ENCODE measurements at regions not wholly inside any gene's neighbourhood (a gene's known extent, or its start where the extent isn't known, plus 50 kb on each side); places are given as distances from the start of the nearest gene placed in this dataset.

DNA sequence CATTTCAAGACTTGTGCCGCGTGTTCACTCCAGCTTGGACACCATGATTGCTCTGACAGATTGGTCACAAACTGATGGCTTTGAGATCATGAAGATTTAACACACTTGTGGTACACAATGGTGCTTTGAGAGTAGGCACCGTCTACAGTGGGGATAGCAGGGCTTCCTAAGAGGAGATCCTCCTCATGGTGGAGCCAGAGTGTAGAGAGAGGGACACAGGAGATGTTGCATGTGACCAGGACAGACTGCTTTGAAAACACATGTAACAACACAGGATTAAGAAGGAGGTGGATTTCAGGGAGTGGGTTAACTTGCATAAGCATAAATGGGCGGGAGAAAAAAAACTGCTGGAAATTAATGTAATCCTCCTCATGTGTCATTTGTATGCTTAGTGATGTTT, 95.7 kb upstream of the LINC00305 start:
- Histone ChIP-seq H3K4me1 (ENCODE audit: insufficient read depth, low read length) (no peaks in the 10 kb centered on the region), H3K9me3 (ENCODE audit: low read length) (no peaks in the 10 kb centered on the region), H3K27ac (ENCODE audit: low read depth, low read length) (no peak overlapping the region), H3K4me3 (ENCODE audit: low read depth in 1 of 2, low read length in 2 of 2) (no peak overlapping the region), H3K27me3 (ENCODE audit: control insufficient read depth in 1 of 2, insufficient read depth in 2 of 2, low read length in 2 of 2) (no peaks in the 10 kb centered on the region), H3K36me3 (ENCODE audit: insufficient read depth, low read length) (no peaks in the 10 kb centered on the region), H3K9ac (ENCODE audit: low read length) (no peak overlapping the region)

DNA sequence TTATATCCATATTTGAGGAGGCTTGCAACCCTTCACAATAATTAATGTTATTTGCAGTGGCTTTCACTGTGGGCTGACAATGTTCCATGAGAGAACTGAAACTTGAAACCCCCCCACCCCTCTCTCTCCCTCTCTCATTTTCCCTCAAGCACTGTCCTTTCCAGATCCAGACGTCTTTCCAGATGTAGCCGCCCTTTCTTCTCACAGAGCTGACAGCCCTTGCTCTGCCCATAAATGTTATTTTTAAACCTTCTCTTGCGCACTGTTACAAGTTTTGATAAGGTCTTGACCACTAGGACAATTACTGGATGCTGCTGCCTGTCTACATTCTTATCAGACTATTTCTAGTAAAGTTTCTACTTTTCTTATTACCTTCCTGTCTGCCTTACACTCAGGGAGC, 91.4 kb upstream of the LINC00305 start:
- no peaks in the 10 kb centered on the region for H3K36me3 ChIP-seq (ENCODE audit: insufficient read depth, low read length)
- H3K9me3 ChIP-seq (ENCODE audit: low read length), result no peaks in the 10 kb centered on the region
- no peak overlapping the region for H3K9ac ChIP-seq (ENCODE audit: low read length)
- no peak overlapping the region for H3K27ac ChIP-seq (ENCODE audit: low read depth, low read length)
- no peaks in the 10 kb centered on the region for H3K4me1 ChIP-seq (ENCODE audit: insufficient read depth, low read length)
- H3K4me3 ChIP-seq (ENCODE audit: low read depth in 1 of 2, low read length in 2 of 2), result no peak overlapping the region
- H3K27me3 ChIP-seq (ENCODE audit: control insufficient read depth in 1 of 2, insufficient read depth in 2 of 2, low read length in 2 of 2), result no peaks in the 10 kb centered on the region

DNA sequence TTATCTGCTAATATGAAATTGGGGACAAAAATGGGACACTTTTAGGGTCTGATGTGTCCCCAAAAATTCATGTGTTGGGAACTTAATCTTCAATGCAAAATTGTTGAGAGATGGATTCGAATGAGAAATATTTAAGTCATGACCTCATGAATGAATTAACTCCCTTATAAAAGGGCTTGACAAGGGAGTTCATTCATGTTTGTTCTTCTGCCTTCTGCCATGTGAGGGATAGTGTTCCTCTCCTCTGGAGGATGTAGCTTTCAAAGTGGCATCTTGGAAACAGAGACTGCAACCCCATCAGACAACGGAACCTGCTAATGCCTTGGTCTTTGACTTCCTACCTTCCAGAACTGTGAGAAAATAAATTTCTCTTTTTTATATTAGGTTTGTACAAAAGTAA, 89.2 kb upstream of the LINC00305 start:
- H3K36me3 ChIP-seq (ENCODE audit: insufficient read depth, low read length), result no peaks in the 10 kb centered on the region
- H3K27me3 ChIP-seq (ENCODE audit: control insufficient read depth in 1 of 2, insufficient read depth in 2 of 2, low read length in 2 of 2), result no peaks in the 10 kb centered on the region
- no peaks in the 10 kb centered on the region for H3K9me3 ChIP-seq (ENCODE audit: low read length)
- H3K9ac ChIP-seq (ENCODE audit: low read length), result no peak overlapping the region
- H3K4me1 ChIP-seq (ENCODE audit: insufficient read depth, low read length), result no peaks in the 10 kb centered on the region
- H3K4me3 ChIP-seq (ENCODE audit: low read depth in 1 of 2, low read length in 2 of 2), result no peak overlapping the region
- no peak overlapping the region for H3K27ac ChIP-seq (ENCODE audit: low read depth, low read length)

DNA sequence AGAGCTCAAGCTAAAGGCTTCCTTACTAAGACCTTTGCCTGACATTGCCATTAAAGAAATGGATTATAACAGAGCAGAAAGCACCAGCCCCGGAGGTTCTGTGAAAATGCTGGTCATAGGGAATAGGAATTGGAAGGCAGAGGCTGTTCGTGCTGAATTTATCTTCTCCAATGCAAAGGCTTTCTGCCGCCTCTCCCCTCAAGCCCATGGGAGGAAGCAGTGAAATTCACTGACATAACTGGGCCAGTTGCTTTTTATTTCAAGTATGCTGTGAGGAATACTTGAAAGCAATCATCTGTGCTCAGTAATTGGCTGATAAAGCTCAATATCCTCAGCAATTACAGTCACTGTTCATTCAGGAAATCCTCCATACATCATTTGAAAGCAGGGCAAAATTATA, 85.4 kb upstream of the LINC00305 start:
- Histone ChIP-seq H3K4me3 (ENCODE audit: low read depth in 1 of 2, low read length in 2 of 2) (no peak overlapping the region), H3K9ac (ENCODE audit: low read length) (no peak overlapping the region), H3K9me3 (ENCODE audit: low read length) (no peaks in the 10 kb centered on the region), H3K4me1 (ENCODE audit: insufficient read depth, low read length) (no peaks in the 10 kb centered on the region), H3K27ac (ENCODE audit: low read depth, low read length) (no peak overlapping the region), H3K27me3 (ENCODE audit: control insufficient read depth in 1 of 2, insufficient read depth in 2 of 2, low read length in 2 of 2) (no peaks in the 10 kb centered on the region), H3K36me3 (ENCODE audit: insufficient read depth, low read length) (no peaks in the 10 kb centered on the region)

DNA sequence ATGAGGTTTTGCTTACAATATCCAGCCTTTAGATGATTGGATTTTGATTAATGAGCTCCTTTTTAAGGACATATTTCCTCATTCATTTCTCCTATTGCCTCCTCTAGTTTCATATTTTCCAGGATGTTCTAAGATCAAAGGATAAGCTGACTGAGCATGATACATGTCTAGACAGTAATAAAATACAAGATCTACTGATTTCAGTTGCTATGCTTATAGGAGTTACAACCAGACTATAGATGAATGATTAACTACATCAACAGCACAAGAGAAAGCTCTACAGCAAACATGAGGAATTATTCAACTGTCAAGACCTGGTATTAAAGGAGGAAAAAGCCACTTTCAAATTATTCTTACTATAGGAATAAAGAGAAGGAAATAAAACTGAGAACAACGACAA, 85.0 kb upstream of the LINC00305 start:
- Histone ChIP-seq H3K27ac (ENCODE audit: low read depth, low read length) (no peak overlapping the region), H3K9me3 (ENCODE audit: low read length) (no peaks in the 10 kb centered on the region), H3K36me3 (ENCODE audit: insufficient read depth, low read length) (no peaks in the 10 kb centered on the region), H3K4me1 (ENCODE audit: insufficient read depth, low read length) (no peaks in the 10 kb centered on the region), H3K4me3 (ENCODE audit: low read depth in 1 of 2, low read length in 2 of 2) (no peak overlapping the region), H3K9ac (ENCODE audit: low read length) (no peak overlapping the region), H3K27me3 (ENCODE audit: control insufficient read depth in 1 of 2, insufficient read depth in 2 of 2, low read length in 2 of 2) (no peaks in the 10 kb centered on the region)

DNA sequence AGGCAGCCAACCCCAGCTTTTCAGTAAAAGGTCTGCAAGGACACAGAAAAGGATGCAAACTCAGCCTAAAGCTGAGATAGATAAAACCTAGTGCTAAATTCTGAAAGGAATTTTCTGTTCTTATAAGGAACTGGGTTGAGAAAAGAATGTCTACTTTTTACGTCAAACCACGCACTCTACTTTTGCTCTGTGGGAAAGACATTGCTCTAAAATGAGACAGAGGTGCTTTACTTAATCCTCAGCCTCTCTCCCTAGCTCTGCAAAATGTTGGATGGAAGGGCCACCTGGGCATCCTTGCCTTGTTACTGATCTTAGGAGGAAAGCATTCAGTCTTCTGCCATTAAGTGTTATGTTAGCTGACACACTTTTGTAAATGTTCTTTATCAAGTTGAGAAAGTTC, 72.1 kb upstream of the LINC00305 start:
- H3K36me3 ChIP-seq (ENCODE audit: insufficient read depth, low read length), result no peaks in the 10 kb centered on the region
- no peak overlapping the region for H3K27ac ChIP-seq (ENCODE audit: low read depth, low read length)
- H3K4me1 ChIP-seq (ENCODE audit: insufficient read depth, low read length), result no peaks in the 10 kb centered on the region
- H3K9me3 ChIP-seq (ENCODE audit: low read length), result no peaks in the 10 kb centered on the region
- no peak overlapping the region for H3K9ac ChIP-seq (ENCODE audit: low read length)
- H3K27me3 ChIP-seq (ENCODE audit: control insufficient read depth in 1 of 2, insufficient read depth in 2 of 2, low read length in 2 of 2), result no peaks in the 10 kb centered on the region
- no peak overlapping the region for H3K4me3 ChIP-seq (ENCODE audit: low read depth in 1 of 2, low read length in 2 of 2)

DNA sequence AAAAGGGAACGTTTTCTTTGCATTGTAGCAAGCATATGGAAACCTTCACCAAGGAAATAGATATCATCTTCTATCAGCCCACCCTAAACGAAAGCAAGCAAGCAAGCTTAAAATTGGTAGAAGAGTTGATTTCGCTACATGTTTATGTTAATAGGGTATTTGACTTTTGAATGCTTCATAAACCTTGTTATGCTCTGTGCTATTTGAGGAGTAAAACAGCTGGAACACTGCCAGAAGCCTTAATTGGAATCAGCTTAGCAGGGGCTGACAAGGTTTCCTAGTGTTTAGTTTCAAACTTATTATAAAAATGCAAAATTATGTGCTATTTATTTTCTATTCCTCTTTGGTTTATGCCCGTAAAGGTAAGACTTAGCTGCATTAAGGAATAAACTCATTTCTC, 70.6 kb upstream of the LINC00305 start:
- Histone ChIP-seq H3K9ac (ENCODE audit: low read length) (no peak overlapping the region), H3K9me3 (ENCODE audit: low read length) (no peaks in the 10 kb centered on the region), H3K27me3 (ENCODE audit: control insufficient read depth in 1 of 2, insufficient read depth in 2 of 2, low read length in 2 of 2) (no peaks in the 10 kb centered on the region), H3K4me3 (ENCODE audit: low read depth in 1 of 2, low read length in 2 of 2) (no peak overlapping the region), H3K27ac (ENCODE audit: low read depth, low read length) (no peak overlapping the region), H3K4me1 (ENCODE audit: insufficient read depth, low read length) (no peaks in the 10 kb centered on the region), H3K36me3 (ENCODE audit: insufficient read depth, low read length) (no peaks in the 10 kb centered on the region)

DNA sequence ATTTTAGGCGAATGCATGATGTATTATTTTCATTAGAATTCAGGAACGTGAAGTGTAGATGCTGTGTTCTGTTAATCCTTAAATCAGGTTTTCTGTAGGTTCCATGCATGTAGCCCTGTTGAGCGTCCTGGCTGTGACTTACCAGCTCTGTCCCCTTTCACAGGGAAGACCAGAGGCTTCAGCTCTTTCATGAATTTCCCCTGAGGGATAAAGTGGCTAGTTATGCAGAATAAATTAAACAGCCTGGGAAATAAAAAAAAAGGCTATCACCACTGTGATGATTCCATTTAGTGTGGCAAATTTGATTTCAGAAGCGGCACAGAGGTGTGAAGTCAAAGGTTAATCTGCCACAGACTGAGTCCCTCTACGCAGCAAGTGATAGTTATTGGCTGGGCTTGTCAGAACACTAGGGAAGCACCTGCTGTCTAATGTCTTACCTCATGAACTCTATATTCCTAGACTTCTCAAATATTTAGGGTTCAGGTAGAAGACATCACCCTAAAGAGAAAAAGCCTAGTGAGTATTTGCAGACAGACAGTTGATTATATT, 61.6 kb upstream of the LINC00305 start:
- no peak overlapping the region for H3K9ac ChIP-seq (ENCODE audit: low read length)
- no peaks in the 10 kb centered on the region for H3K36me3 ChIP-seq (ENCODE audit: insufficient read depth, low read length)
- no peak overlapping the region for H3K4me3 ChIP-seq (ENCODE audit: low read depth in 1 of 2, low read length in 2 of 2)
- no peaks in the 10 kb centered on the region for H3K9me3 ChIP-seq (ENCODE audit: low read length)
- no peaks in the 10 kb centered on the region for H3K4me1 ChIP-seq (ENCODE audit: insufficient read depth, low read length)
- no peaks in the 10 kb centered on the region for H3K27me3 ChIP-seq (ENCODE audit: control insufficient read depth in 1 of 2, insufficient read depth in 2 of 2, low read length in 2 of 2)
- no peak overlapping the region for H3K27ac ChIP-seq (ENCODE audit: low read depth, low read length)

DNA sequence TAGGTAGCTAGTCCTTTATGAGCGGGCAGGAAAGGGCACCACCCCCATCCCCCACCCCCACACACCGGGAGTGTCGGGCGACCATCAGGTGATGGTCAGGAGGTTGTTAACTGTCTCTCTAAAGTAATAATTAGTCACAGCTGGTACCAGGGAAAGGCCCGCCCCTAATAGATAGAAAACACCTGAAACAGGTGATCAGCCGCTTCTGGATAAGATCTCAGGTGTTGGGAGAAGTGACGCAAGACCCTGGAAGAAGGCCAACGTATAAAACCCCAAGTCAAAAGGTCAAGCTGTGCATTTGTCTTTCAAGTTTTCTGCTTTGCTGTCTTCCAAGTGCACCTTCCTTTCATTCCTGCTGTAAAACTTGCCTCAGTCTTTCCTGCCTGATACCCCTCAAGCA, 59.6 kb upstream of the LINC00305 start:
- Histone ChIP-seq H3K9ac (ENCODE audit: low read length) (no peak overlapping the region), H3K36me3 (ENCODE audit: insufficient read depth, low read length) (no peaks in the 10 kb centered on the region), H3K27ac (ENCODE audit: low read depth, low read length) (no peak overlapping the region), H3K9me3 (ENCODE audit: low read length) (no peaks in the 10 kb centered on the region), H3K4me3 (ENCODE audit: low read depth in 1 of 2, low read length in 2 of 2) (no peak overlapping the region), H3K4me1 (ENCODE audit: insufficient read depth, low read length) (no peaks in the 10 kb centered on the region), H3K27me3 (ENCODE audit: control insufficient read depth in 1 of 2, insufficient read depth in 2 of 2, low read length in 2 of 2) (no peaks in the 10 kb centered on the region)

DNA sequence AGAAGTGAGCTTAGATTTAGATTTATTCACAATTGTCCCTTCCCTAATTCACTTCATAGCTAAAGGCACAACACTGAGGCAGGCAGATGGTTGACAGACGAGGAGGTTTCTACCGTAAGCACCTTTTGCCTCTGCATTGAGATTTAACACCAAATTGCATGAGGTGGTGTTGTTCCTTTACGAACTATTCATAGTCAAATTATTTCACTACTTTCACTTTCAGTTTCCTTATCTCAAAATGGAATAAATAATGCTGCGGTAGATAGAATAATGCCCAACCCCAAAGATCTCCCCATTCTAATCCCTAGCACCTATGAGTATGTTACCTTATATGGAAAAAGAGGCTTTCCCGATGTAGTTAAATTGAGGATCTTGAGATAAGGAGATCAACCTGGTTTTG, 58.9 kb upstream of the LINC00305 start:
- Histone ChIP-seq H3K27me3 (ENCODE audit: control insufficient read depth in 1 of 2, insufficient read depth in 2 of 2, low read length in 2 of 2) (no peaks in the 10 kb centered on the region), H3K27ac (ENCODE audit: low read depth, low read length) (no peak overlapping the region), H3K4me3 (ENCODE audit: low read depth in 1 of 2, low read length in 2 of 2) (no peak overlapping the region), H3K9ac (ENCODE audit: low read length) (no peak overlapping the region), H3K4me1 (ENCODE audit: insufficient read depth, low read length) (no peaks in the 10 kb centered on the region), H3K36me3 (ENCODE audit: insufficient read depth, low read length) (no peaks in the 10 kb centered on the region), H3K9me3 (ENCODE audit: low read length) (no peaks in the 10 kb centered on the region)

DNA sequence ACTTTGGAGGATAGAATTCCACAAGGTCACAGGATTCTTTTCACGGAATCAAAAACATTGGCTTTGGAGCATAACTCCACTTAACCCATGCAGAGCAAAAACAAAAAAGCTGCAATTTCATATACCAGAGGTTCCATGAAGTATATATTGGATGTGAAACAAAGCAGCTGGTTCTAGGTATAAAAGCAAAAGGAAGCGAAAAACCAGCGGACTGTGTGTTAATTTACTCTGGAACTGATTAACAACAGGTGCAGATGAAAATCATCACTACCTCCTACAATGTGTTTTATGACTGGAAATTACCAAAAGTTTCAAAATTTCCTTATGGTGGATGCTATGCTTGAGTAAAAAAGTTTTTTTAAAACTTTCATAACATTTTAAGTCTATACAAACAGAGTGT, 54.4 kb upstream of the LINC00305 start:
- Histone ChIP-seq H3K36me3 (ENCODE audit: insufficient read depth, low read length) (no peaks in the 10 kb centered on the region), H3K27me3 (ENCODE audit: control insufficient read depth in 1 of 2, insufficient read depth in 2 of 2, low read length in 2 of 2) (no peaks in the 10 kb centered on the region), H3K9ac (ENCODE audit: low read length) (no peak overlapping the region), H3K4me1 (ENCODE audit: insufficient read depth, low read length) (no peaks in the 10 kb centered on the region), H3K27ac (ENCODE audit: low read depth, low read length) (no peak overlapping the region), H3K9me3 (ENCODE audit: low read length) (no peaks in the 10 kb centered on the region), H3K4me3 (ENCODE audit: low read depth in 1 of 2, low read length in 2 of 2) (no peak overlapping the region)

DNA sequence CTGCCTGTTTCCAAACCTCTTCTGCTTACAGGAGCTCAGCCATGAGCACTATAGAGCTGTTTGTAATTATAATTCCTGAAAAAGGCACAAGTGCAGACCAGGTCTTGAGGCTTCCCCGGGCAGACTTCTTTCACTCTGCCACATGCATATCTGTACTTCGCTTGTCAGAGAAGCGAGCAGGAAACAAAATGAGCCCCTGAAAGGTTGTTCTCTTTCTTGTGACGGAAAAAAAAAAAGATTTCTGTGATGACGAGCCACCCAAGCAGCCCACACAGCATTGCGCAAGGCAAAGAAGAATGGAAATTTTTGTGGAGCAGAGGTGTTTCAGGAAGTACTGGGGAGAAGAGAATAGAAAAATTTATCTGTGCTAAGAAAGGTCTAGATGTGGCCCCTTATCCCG, 54.0 kb upstream of the LINC00305 start:
- H3K9ac ChIP-seq (ENCODE audit: low read length), result no peak overlapping the region
- H3K27me3 ChIP-seq (ENCODE audit: control insufficient read depth in 1 of 2, insufficient read depth in 2 of 2, low read length in 2 of 2), result no peaks in the 10 kb centered on the region
- H3K4me1 ChIP-seq (ENCODE audit: insufficient read depth, low read length), result no peaks in the 10 kb centered on the region
- H3K27ac ChIP-seq (ENCODE audit: low read depth, low read length), result no peak overlapping the region
- H3K9me3 ChIP-seq (ENCODE audit: low read length), result no peaks in the 10 kb centered on the region
- no peaks in the 10 kb centered on the region for H3K36me3 ChIP-seq (ENCODE audit: insufficient read depth, low read length)
- no peak overlapping the region for H3K4me3 ChIP-seq (ENCODE audit: low read depth in 1 of 2, low read length in 2 of 2)

All from muscle layer of colon (tissue), 2 donors.